GM11168 (cell line): ENCODE measurements at regions not wholly inside any gene's neighbourhood (a gene's known extent, or its start where the extent isn't known, plus 50 kb on each side); places are given as distances from the start of the nearest gene placed in this dataset.

Experiments
- in situ Hi-C: fragments of 300-500 bp; cut with MboI; formaldehyde crosslinking; loops from one replicate; pipeline ENCODE4 v1.12.0; 2022; ENCODE audit warnings: low sequenced_read_pairs; ENCODE audit not compliant: unreplicated experiment

DNA sequence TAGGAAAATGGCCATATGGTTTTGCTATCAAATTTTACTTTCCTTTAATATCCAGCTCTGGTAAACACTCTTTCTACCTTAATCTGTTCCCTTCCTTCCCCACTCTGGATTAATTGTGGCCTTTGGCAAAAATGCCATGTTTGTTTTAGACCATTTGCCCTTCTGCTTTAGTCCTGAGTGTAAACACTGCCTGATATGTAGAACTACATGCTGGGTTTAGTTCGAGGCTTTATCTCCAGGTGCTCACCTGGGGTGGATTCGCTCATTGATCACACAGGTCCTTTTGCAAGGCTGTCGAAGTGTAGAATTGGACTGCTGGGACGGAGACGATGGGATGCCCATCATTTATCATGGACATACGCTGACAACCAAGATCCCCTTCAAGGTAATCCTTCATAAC is 94.1 kb downstream of the NOC3L start:
- in situ Hi-C loops, result no loop called here

DNA sequence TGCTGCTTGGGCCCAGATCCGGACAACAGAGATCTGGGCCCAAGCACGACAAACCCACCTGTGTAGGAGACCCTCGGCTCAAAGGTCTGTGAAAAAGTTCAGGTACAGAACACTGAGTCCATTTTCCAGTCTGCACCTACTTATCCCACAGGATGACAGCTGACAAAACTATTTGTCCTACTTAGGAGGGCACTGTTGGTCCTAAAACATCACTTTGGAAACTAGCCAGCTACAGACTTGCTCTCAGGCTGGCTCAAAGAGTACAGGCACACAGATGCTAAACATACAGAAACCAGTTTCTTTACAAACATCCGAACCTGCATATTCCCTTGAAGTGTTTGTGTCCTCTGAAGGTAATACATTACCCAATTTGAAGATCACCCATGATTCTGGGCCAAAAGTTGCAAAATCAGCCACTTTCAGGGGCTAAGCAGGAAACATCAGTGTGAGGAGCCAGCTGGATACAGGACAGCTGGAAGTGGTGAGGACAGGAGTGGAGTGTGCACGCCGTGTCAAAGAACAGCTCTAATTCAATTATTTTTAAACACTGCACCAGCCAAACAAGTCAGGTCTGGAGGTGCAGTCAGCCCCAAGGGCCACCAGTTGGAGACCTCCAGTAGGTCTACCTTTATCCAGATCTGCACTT is 88.5 kb downstream of the NOC3L start:
- in situ Hi-C loops, result no loop called here

DNA sequence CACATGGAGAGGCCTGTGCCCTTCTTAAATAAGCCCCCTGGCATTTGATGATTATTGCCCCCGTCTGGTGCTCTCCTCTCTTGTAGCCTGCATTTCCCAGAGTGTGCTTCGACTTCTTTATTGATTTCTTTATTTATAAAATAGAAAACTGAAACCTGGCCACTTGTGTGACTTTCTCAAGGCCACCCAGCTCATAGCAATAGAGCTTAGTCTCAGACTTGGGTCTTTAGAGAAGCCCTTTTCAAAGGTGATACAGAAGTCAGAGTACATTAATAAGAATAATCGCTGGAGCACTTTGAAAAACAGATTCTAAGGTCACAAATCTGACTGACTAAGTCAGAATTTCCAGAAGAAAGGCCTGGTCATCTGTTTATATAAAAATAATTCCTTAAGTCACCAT is 86.6 kb downstream of the NOC3L start:
- in situ Hi-C loops, result no loop called here

DNA sequence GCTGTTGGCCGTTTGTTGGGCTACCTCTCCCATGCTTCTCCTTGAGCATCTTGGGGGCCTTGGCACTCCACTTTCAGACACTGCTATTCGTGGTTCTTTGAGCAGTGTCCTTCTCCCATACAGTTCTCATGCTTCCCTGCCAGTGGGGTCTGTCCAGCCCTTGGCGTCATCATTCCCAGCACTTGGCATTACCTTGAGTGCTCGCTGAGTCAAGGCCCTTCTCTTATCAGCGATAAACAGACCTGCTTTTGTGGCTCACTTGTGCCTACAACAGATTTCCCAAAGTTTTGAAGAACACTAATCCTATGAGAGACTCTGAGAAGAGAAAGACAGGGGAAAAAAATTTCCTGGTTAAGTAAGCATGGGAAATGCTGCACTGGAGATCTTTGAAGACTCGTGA is 85.3 kb downstream of the NOC3L start:
- in situ Hi-C loops, result no loop called here

DNA sequence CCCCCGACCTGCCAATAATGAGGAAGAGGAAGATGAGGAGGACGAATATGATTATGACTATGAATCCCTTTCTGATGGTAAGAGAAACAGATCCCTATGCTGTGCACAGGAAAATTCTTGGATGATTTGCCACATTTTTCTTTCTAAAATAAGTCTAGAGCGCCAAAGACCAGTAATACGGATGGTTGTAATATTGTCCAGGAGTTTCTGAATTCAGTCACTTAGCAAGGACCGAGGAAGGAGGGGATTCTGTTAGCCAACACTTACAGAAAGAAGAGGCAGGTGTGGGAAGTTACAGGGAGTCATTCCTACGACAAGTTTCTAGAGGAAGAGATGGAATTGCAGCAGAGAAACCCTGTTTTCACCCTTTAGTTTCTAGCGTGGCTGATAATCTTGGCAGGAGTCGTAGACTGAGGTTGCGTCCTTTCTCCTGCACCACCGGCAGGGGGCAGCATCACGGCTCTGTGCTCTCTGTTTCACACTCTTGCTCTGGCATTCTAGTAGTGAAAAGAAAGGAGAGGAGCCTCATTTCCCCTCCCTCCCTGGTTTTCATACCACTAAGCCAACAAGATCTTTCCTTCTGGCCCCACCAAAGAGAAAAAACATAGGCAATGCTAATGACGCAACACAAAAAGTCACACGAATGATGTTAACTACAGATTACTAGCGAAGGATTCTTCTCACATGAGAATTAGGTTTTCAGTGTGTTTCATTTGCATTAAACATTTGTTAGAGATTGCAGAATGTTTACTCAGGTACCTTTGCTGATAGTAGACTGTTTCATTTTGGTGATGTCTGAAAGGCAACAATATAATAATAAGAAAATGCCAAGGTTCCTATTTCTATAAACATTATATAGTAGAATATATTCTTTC is 82.7 kb downstream of the NOC3L start:
- in situ Hi-C loops, result loop anchor here (10.0 kb wide), 1 partner anchor 165 kb away; no protein-coding TSS in a partner anchor

DNA sequence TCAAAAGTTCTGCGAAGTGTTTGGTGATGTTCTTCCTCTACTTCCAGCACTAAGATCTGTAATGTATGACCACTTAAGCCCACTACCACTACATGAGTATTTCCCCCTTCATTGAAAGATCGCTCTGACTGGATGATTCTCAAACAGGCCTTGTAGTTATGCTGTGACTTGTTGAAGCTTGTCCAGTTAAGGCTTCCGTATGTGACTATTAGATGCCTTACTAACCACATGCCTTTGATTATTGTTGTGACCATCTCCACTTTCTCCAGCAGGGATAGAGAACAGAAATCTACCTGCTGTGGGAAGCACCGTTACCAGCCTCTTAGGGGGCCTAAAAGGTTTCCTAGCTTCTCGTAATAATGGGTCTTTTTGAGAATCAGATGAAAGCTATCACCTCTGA is 81.1 kb downstream of the NOC3L start:
- in situ Hi-C loops, result loop anchor here (10.0 kb wide), 1 partner anchor 163 kb away; no protein-coding TSS in a partner anchor

DNA sequence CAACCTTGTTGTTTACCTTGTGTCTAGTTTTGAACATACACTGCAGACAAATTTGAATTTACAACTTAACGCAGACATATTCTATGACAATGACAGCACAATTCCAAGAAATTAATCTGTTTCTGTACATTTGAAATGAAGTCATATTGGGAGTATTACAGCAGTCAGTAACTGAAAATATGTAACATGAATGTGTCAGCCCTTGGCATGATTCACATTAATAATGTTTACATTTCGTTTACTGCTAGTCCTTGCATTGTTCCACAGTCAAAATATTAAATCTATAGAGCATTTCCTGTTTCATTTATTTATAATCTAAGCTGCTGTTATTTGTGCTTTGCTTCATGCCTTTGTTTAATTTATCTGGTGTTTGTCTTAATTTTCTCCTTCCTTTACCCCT is 80.4 kb downstream of the NOC3L start:
- in situ Hi-C loops, result loop anchor here (10.0 kb wide), 1 partner anchor 162 kb away; no protein-coding TSS in a partner anchor
